Activated T-cell treated with anti-CD3 and anti-CD28 coated beads, Interleukin-2, amount 50 U/mL, for 72 hours (primary cell): ENCODE measurements at regions not wholly inside any gene's neighbourhood (a gene's known extent, or its start where the extent isn't known, plus 50 kb on each side); places are given as distances from the start of the nearest gene placed in this dataset.

Source experiments
- ATAC-seq, 2 donors: fragments of 150-1000 bp; cut with Tn5 transposase; replicated peaks in 1 of 2; 2 replicates each; pipeline ENCODE4 v1.10.0; 2021; ENCODE audit warnings: moderate library complexity in 2 of 2, mild to moderate bottlenecking in 1 of 2
- DNase-seq, 2 donors: peaks; one replicate each; pipeline ENCODE4 v3.0.0; 2021 to 2022; ENCODE audit warnings: mixed read lengths in 1 of 2
- H3K27ac Mint-ChIP-seq: one replicate; pipeline ENCODE4 v1.8.0; 2022; ENCODE audit warnings: mild to moderate bottlenecking, moderate library complexity, mixed read lengths
- H3K27me3 Mint-ChIP-seq: one replicate; pipeline ENCODE4 v1.8.0; 2022; ENCODE audit warnings: low read depth, mixed read lengths
- H3K36me3 Mint-ChIP-seq, 2 donors: one replicate each; pipeline ENCODE4 v1.8.0; 2022; ENCODE audit warnings: mixed read lengths in 2 of 2, mild to moderate bottlenecking in 1 of 2; ENCODE audit not compliant: insufficient read depth in 2 of 2
- H3K4me1 Mint-ChIP-seq: one replicate; pipeline ENCODE4 v1.8.0; 2022; ENCODE audit warnings: low read depth, mixed read lengths
- H3K4me3 Mint-ChIP-seq, 2 donors: one replicate each; pipeline ENCODE4 v1.8.0; 2022; ENCODE audit warnings: mild to moderate bottlenecking in 2 of 2, mixed read lengths in 2 of 2, moderate library complexity in 2 of 2
- H3K9me3 Mint-ChIP-seq, 2 donors: one replicate each; pipeline ENCODE4 v1.8.0; 2022; ENCODE audit warnings: mixed read lengths in 2 of 2

DNA sequence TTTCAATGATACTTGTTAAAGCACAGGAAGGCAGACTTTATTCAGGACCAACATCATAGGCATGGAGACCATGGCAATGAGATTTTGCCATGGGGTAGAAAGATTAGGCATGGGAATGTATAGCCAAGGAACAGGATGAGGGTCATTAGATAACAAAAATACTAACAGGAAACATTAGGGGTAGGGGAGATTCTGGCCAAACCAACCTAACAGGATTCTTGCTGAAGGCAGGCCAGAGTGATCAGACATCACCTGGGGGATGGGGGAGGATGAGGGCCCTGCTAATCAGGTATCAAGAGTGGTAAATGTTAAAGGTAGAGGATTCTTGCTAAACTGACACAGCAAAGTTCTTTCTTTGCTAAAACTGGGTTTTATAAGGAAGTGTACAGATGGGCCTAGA is 481.8 kb downstream of the ETS1 start:
- Mint-ChIP-seq H3K4me3 (peak overlapping the region in 1 of 2 donors; percentile 29), H3K9me3 (peaks cover 0 to 8% of the 10 kb centered on the region in 2 donors), H3K27me3 (no peaks in the 10 kb centered on the region), H3K27ac (peak overlapping the region; percentile 41), H3K36me3 (peaks cover 4 to 6% of the 10 kb centered on the region in 2 donors), H3K4me1 (peaks cover 31% of the 10 kb centered on the region)
- ATAC-seq, result no peak
- no peak for DNase-seq

DNA sequence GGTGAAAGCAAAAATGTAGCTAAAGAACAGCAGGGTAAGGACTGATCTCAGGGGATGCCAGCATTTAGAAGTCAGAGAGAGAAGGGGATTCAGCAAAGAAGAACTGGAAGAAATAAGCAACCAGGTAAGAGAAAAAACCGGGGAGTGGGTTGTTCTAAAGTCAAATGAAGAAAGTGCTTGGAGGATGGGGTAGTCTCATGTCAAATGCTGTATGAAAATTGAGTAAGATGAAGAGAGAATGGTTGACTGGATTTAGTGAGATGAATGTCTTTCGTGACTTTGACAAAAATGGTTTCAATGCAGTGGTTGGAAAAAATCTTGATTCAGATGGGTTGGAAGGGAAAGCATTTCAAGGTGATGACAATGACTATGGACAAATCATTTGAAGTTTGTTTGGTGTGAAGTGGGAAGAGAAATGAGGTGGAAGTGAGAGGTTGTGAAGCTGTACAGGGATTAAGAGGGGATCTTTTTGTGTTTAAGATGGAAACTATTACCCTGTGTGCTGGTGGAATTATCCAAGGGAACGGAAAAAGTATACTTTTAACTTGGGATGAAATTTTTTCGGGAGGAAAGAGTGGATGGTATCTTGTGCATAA is 484.0 kb downstream of the ETS1 start:
- peaks cover 0 to 6% of the 10 kb centered on the region in 2 donors for H3K36me3 Mint-ChIP-seq
- DNase-seq (no peak), ATAC-seq (peak; percentile 75 to 79)
- H3K4me3 Mint-ChIP-seq, result peak overlapping the region; percentile 1 to 8
- peaks cover 37% of the 10 kb centered on the region for H3K4me1 Mint-ChIP-seq
- H3K9me3 Mint-ChIP-seq, result peaks cover 0 to 5% of the 10 kb centered on the region in 2 donors
- H3K27ac Mint-ChIP-seq, result peak overlapping the region; percentile 29
- no peaks in the 10 kb centered on the region for H3K27me3 Mint-ChIP-seq

DNA sequence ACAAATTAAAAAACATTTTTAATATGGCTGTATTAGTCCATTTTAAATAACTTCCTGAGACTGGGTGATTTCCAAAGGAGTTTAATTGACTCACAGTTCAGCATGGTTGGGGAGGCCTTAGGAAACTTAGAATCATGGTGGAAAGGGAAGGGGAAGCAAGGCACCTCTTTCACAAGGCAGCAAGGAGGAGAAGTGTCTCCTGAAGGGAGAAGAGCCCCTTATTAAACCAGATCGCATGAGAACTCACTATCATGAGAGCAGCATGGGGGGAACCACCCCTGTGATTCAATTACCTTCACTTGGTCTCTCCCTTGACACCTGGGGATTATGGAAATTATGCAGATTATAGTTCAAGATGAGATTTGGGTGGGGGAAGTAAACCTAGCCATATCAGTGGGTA is 488.6 kb downstream of the ETS1 start:
- H3K4me1 Mint-ChIP-seq, result peaks cover 21% of the 10 kb centered on the region
- no peak overlapping the region for H3K4me3 Mint-ChIP-seq
- H3K27me3 Mint-ChIP-seq, result no peaks in the 10 kb centered on the region
- no peak overlapping the region for H3K27ac Mint-ChIP-seq
- H3K9me3 Mint-ChIP-seq, result peaks cover 0 to 5% of the 10 kb centered on the region in 2 donors
- DNase-seq, result no peak
- ATAC-seq, result no peak
- peaks cover 0 to 5% of the 10 kb centered on the region in 2 donors for H3K36me3 Mint-ChIP-seq

GRCh38 chr11:128095466-128095981 is 491.8 kb downstream of the ETS1 start:
- Mint-ChIP-seq H3K36me3 (peaks cover 2% of the 10 kb centered on the region in 2 donors), H3K4me1 (peaks cover 7% of the 10 kb centered on the region), H3K9me3 (peaks cover 0 to 3% of the 10 kb centered on the region in 2 donors), H3K4me3 (no peak overlapping the region), H3K27me3 (no peaks in the 10 kb centered on the region), H3K27ac (no peak overlapping the region)
- no peak for DNase-seq
- no peak for ATAC-seq

GRCh38 chr11:128093689-128094088 is 493.7 kb downstream of the ETS1 start:
- H3K36me3 Mint-ChIP-seq, result peaks cover 10 to 11% of the 10 kb centered on the region in 2 donors
- H3K4me1 Mint-ChIP-seq, result peaks cover 2% of the 10 kb centered on the region
- H3K9me3 Mint-ChIP-seq, result peaks cover 6 to 8% of the 10 kb centered on the region in 2 donors
- no peaks in the 10 kb centered on the region for H3K27me3 Mint-ChIP-seq
- ATAC-seq, result no peak
- no peak overlapping the region for H3K27ac Mint-ChIP-seq
- DNase-seq, result no peak
- no peak overlapping the region for H3K4me3 Mint-ChIP-seq

DNA sequence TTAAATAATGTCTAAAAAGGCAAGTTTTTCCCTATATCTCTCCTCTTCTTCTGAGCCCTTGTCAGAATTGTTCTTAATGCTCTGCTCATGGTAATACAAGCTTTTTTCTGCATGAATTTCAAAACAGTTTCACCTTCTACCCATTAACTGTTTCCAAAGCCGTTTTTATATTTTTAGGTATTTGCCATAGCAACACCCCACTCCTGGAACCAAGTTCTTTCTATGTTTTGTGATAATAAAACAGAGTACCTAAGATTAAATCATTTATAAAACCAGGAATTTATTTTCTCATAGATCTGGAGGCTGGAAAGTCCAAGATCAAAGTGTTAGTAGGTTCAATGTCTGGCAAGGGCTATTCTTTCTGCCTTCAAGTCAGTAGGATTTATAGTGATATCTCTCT is 497.4 kb downstream of the ETS1 start:
- ATAC-seq (no peak), DNase-seq (no peak)
- Mint-ChIP-seq H3K9me3 (peaks cover 6 to 8% of the 10 kb centered on the region in 2 donors), H3K36me3 (peaks cover 13 to 14% of the 10 kb centered on the region in 2 donors), H3K27me3 (no peaks in the 10 kb centered on the region), H3K4me1 (peaks cover 15% of the 10 kb centered on the region), H3K4me3 (no peak overlapping the region), H3K27ac (no peak overlapping the region)

- no peak for DNase-seq
- no peak for ATAC-seq
- Mint-ChIP-seq H3K4me1 (peaks cover 20% of the 10 kb centered on the region), H3K9me3 (peaks cover 9 to 10% of the 10 kb centered on the region in 2 donors), H3K36me3 (peaks cover 16 to 18% of the 10 kb centered on the region in 2 donors), H3K27me3 (no peaks in the 10 kb centered on the region), H3K4me3 (no peak overlapping the region), H3K27ac (no peak overlapping the region)
These were observed 500.6 kb downstream of the ETS1 start for GRCh38 chr11:128086794-128087193.

DNA sequence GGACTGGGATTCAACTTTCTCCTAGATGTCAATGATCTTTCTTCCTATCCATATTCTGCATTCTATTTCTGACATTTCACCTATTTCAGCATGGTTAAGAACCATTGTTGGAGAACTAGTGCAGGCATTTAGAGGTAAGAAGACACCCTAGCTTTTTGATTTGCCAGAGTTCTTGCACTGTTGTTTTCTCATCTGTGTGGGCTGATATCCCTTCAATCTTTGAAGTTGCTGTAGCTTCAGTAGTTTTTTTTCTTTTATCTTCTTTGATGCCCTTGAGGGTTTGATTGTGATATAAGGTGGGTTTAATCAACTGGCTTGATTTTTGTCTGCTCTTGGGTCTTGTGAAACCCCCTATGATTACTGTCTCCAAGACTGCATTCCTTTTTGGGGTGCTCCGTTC is 502.1 kb downstream of the ETS1 start:
- ATAC-seq (no peak), DNase-seq (no peak)
- Mint-ChIP-seq H3K36me3 (peaks cover 12 to 16% of the 10 kb centered on the region in 2 donors), H3K9me3 (peaks cover 7 to 8% of the 10 kb centered on the region in 2 donors), H3K4me3 (peak overlapping the region in 1 of 2 donors; percentile 15), H3K4me1 (peaks cover 20% of the 10 kb centered on the region), H3K27ac (peak overlapping the region; percentile 2), H3K27me3 (no peaks in the 10 kb centered on the region)

DNA sequence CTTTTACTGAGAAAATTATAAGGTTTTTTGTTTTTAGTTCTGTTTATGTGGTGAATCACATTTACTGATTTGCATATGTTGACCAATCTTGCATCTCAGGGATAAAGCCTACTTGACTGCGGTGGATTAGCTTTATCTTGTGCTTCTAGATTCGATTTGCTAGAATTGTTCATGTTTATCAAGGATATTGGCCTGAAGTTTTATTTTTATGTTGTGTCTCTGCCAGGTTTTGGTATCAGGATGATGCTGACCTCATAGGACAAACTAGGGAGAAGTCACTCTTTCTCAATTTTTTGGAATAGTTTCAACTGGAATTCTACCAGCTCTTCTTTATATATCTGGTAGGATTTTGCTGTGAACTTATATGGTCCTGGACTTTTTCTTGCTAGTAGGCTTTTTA is 504.8 kb downstream of the ETS1 start:
- H3K4me3 Mint-ChIP-seq, result no peak overlapping the region
- ATAC-seq, result no peak

GRCh38 chr11:128069665-128070064 is 517.7 kb downstream of the ETS1 start:
- no peaks in the 10 kb centered on the region for H3K4me1 Mint-ChIP-seq
- H3K27ac Mint-ChIP-seq, result no peak overlapping the region
- peaks cover 0 to 1% of the 10 kb centered on the region in 2 donors for H3K36me3 Mint-ChIP-seq
- no peaks in the 10 kb centered on the region for H3K27me3 Mint-ChIP-seq
- DNase-seq, result no peak
- no peak for ATAC-seq
- no peaks in the 10 kb centered on the region for H3K9me3 Mint-ChIP-seq
- no peak overlapping the region for H3K4me3 Mint-ChIP-seq

More for the DNA sequence above, 504.8 kb downstream of the ETS1 start:
- H3K4me1 Mint-ChIP-seq, result peaks cover 20% of the 10 kb centered on the region
- H3K27ac Mint-ChIP-seq, result no peak overlapping the region
- peaks cover 1 to 7% of the 10 kb centered on the region in 2 donors for H3K9me3 Mint-ChIP-seq
- H3K36me3 Mint-ChIP-seq, result peaks cover 7% of the 10 kb centered on the region in 2 donors
- no peak for DNase-seq
- no peaks in the 10 kb centered on the region for H3K27me3 Mint-ChIP-seq

DNA sequence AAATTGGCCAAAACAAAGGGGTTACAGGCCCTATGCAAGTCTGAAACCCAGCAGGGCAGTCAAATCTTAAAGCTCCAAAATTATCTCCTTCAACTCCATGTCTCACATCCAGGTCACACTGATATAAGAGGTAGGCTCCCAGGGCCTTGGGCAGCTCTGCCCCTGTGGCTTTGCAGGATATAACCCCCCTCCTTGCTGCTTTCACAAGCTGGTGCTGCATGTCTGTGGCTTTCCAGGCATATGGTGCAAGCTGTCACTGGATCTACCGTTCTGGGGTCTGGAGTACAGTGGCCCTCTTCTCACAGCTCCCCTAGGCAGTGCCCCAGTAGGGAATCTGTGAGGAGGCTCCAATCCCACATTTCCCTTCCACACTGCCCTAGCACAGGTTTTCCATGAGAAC is 519.6 kb downstream of the ETS1 start:
- no peak overlapping the region for H3K4me3 Mint-ChIP-seq
- H3K27ac Mint-ChIP-seq, result no peak overlapping the region
- peaks cover 0 to 6% of the 10 kb centered on the region in 2 donors for H3K36me3 Mint-ChIP-seq
- ATAC-seq (no peak), DNase-seq (no peak)
- H3K9me3 Mint-ChIP-seq, result peaks cover 0 to 4% of the 10 kb centered on the region in 2 donors
- H3K27me3 Mint-ChIP-seq, result no peaks in the 10 kb centered on the region
- H3K4me1 Mint-ChIP-seq, result no peaks in the 10 kb centered on the region

- H3K9me3 Mint-ChIP-seq, result peaks cover 0 to 4% of the 10 kb centered on the region in 2 donors
- H3K27ac Mint-ChIP-seq, result no peak overlapping the region
- H3K27me3 Mint-ChIP-seq, result no peaks in the 10 kb centered on the region
- peaks cover 0 to 6% of the 10 kb centered on the region in 2 donors for H3K36me3 Mint-ChIP-seq
- ATAC-seq (no peak), DNase-seq (no peak)
- no peaks in the 10 kb centered on the region for H3K4me1 Mint-ChIP-seq
- H3K4me3 Mint-ChIP-seq, result no peak overlapping the region
These were observed 521.0 kb downstream of the ETS1 start for GRCh38 chr11:128066399-128066798.

DNA sequence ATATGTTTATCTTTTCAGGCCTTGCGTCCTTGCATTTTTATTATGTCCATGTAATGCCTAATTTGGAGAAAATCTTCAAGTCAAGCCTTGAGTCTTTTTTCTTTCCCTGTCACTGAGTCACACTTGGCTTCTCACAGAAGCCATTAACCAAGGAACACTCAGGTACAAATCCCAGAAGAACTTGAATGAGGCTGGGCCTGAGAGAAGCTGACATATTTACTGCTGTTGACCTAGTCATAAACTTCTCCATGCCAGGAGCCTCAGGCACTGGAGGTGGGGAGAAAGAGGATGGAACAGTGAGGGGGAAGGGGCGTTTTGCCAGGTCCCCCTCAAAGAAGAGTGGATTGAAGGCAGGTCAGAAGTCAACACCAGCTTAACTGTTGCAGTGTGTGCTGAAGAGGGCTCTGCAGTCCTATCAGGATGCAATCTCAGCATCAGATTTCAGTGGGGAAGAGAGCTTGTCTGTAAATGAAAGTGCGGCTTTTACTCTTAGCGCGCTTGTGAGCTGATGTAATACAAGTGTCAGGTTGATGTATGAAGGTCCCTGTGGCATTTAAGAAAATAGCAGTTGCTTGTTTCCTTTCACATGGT is 526.0 kb downstream of the ETS1 start:
- Mint-ChIP-seq H3K27me3 (no peaks in the 10 kb centered on the region), H3K27ac (no peak overlapping the region), H3K4me1 (no peaks in the 10 kb centered on the region), H3K9me3 (peaks cover 0 to 4% of the 10 kb centered on the region in 2 donors), H3K4me3 (no peak overlapping the region), H3K36me3 (peaks cover 0 to 6% of the 10 kb centered on the region in 2 donors)
- DNase-seq (no peak), ATAC-seq (peak; percentile 27 to 53)
